ENCODE measurements at regions not wholly inside any gene's neighbourhood (a gene's known extent, or its start where the extent isn't known, plus 50 kb on each side); places are given as distances from the start of the nearest gene placed in this dataset.
A peak's percentile ranks its signal among the peaks of the same experiment; 100 is the strongest.
"Not testable (repeated sequence)": the region's sequence is repeated elsewhere in the genome, so short reads cannot be mapped to it uniquely, and the experiment has no call there.

GRCh38 chr15:20106026-20106425, 435.6 kb downstream of the GOLGA6L6 start:
- intact Hi-C loops (cut with DNase I) = no loop called here
- ATAC-seq (ENCODE audit: low FRiP score) = no peak
- WGBS, 2 donors = 71 to 72% methylated on average over 2 of the region's 2 CpGs
- H3K27ac ChIP-seq (ENCODE audit: low read depth in 1 of 2, low read length in 2 of 2) = no peak overlapping the region
- no peaks in the 10 kb centered on the region for H3K4me1 ChIP-seq (ENCODE audit: control insufficient read depth in 1 of 2, insufficient read depth in 2 of 2, low read length in 2 of 2)
- no peaks in the 10 kb centered on the region for H3K27me3 ChIP-seq (ENCODE audit: control insufficient read depth in 1 of 2, insufficient read depth in 2 of 2, low read length in 1 of 2)
- DNase-seq = peak; percentile 48 to 75
- H3K4me3 ChIP-seq (ENCODE audit: low read length in 2 of 2) = no peak overlapping the region
- H3K9me3 ChIP-seq (ENCODE audit: control insufficient read depth, low read length) = no peaks in the 10 kb centered on the region
- no peaks in the 10 kb centered on the region for H3K36me3 ChIP-seq (ENCODE audit: control insufficient read depth in 1 of 2, insufficient read depth in 2 of 2, low read length in 1 of 2)

GRCh38 chr15:20105011-20105990, 436.3 kb downstream of the GOLGA6L6 start:
- H3K4me1 ChIP-seq (ENCODE audit: control insufficient read depth in 1 of 2, insufficient read depth in 2 of 2, low read length in 2 of 2); ATAC-seq (ENCODE audit: low FRiP score); H3K27me3 ChIP-seq (ENCODE audit: control insufficient read depth in 1 of 2, insufficient read depth in 2 of 2, low read length in 1 of 2); H3K36me3 ChIP-seq (ENCODE audit: control insufficient read depth in 1 of 2, insufficient read depth in 2 of 2, low read length in 1 of 2); intact Hi-C loops (cut with DNase I); H3K9me3 ChIP-seq (ENCODE audit: control insufficient read depth, low read length); H3K27ac ChIP-seq (ENCODE audit: low read depth in 1 of 2, low read length in 2 of 2); H3K4me3 ChIP-seq (ENCODE audit: low read length in 2 of 2): not testable (repeated sequence)
- WGBS, 2 donors = 86 to 90% methylated on average over 2 of the region's 3 CpGs
- peak; percentile 44 to 61 for DNase-seq

GRCh38 chr15:20104551-20104950, 437.0 kb downstream of the GOLGA6L6 start:
- H3K4me1 ChIP-seq (ENCODE audit: control insufficient read depth in 1 of 2, insufficient read depth in 2 of 2, low read length in 2 of 2); H3K27ac ChIP-seq (ENCODE audit: low read depth in 1 of 2, low read length in 2 of 2); H3K36me3 ChIP-seq (ENCODE audit: control insufficient read depth in 1 of 2, insufficient read depth in 2 of 2, low read length in 1 of 2); H3K4me3 ChIP-seq (ENCODE audit: low read length in 2 of 2); ATAC-seq (ENCODE audit: low FRiP score); H3K9me3 ChIP-seq (ENCODE audit: control insufficient read depth, low read length); intact Hi-C loops (cut with DNase I); H3K27me3 ChIP-seq (ENCODE audit: control insufficient read depth in 1 of 2, insufficient read depth in 2 of 2, low read length in 1 of 2): not testable (repeated sequence)
- DNase-seq = peak; percentile 59 to 81
- WGBS, 2 donors = 79 to 83% methylated on average over 4 to 5 of the region's 6 CpGs

GRCh38 chr15:20102862-20103261, 438.7 kb downstream of the GOLGA6L6 start:
- H3K27ac ChIP-seq (ENCODE audit: low read depth in 1 of 2, low read length in 2 of 2); ATAC-seq (ENCODE audit: low FRiP score); H3K27me3 ChIP-seq (ENCODE audit: control insufficient read depth in 1 of 2, insufficient read depth in 2 of 2, low read length in 1 of 2); H3K4me1 ChIP-seq (ENCODE audit: control insufficient read depth in 1 of 2, insufficient read depth in 2 of 2, low read length in 2 of 2); H3K9me3 ChIP-seq (ENCODE audit: control insufficient read depth, low read length); H3K4me3 ChIP-seq (ENCODE audit: low read length in 2 of 2); H3K36me3 ChIP-seq (ENCODE audit: control insufficient read depth in 1 of 2, insufficient read depth in 2 of 2, low read length in 1 of 2); intact Hi-C loops (cut with DNase I): not testable (repeated sequence)
- 84 to 86% methylated on average over 4 to 5 of the region's 5 CpGs for WGBS, 2 donors
- DNase-seq = peak; percentile 76 to 87

- WGBS, 2 donors = 67 to 69% methylated on average over 1 of the region's 1 CpG
Observed at GRCh38 chr15:20102209-20102608, 439.4 kb downstream of the GOLGA6L6 start.

GRCh38 chr15:20101281-20101680, 440.3 kb downstream of the GOLGA6L6 start:
- WGBS, 2 donors = no CpG with 5 or more reads among the region's 3 CpGs
- H3K36me3 ChIP-seq (ENCODE audit: control insufficient read depth in 1 of 2, insufficient read depth in 2 of 2, low read length in 1 of 2); ATAC-seq (ENCODE audit: low FRiP score); H3K4me3 ChIP-seq (ENCODE audit: low read length in 2 of 2); intact Hi-C loops (cut with DNase I); H3K27ac ChIP-seq (ENCODE audit: low read depth in 1 of 2, low read length in 2 of 2); H3K9me3 ChIP-seq (ENCODE audit: control insufficient read depth, low read length); H3K4me1 ChIP-seq (ENCODE audit: control insufficient read depth in 1 of 2, insufficient read depth in 2 of 2, low read length in 2 of 2); H3K27me3 ChIP-seq (ENCODE audit: control insufficient read depth in 1 of 2, insufficient read depth in 2 of 2, low read length in 1 of 2); DNase-seq: not testable (repeated sequence)

More at GRCh38 chr15:20102209-20102608, 439.4 kb downstream of the GOLGA6L6 start:
- H3K27ac ChIP-seq (ENCODE audit: low read depth in 1 of 2, low read length in 2 of 2); H3K4me3 ChIP-seq (ENCODE audit: low read length in 2 of 2); H3K27me3 ChIP-seq (ENCODE audit: control insufficient read depth in 1 of 2, insufficient read depth in 2 of 2, low read length in 1 of 2); H3K4me1 ChIP-seq (ENCODE audit: control insufficient read depth in 1 of 2, insufficient read depth in 2 of 2, low read length in 2 of 2); intact Hi-C loops (cut with DNase I); H3K36me3 ChIP-seq (ENCODE audit: control insufficient read depth in 1 of 2, insufficient read depth in 2 of 2, low read length in 1 of 2); H3K9me3 ChIP-seq (ENCODE audit: control insufficient read depth, low read length); ATAC-seq (ENCODE audit: low FRiP score): not testable (repeated sequence)
- peak; percentile 67 to 82 for DNase-seq

GRCh38 chr15:20100604-20101270, 440.9 kb downstream of the GOLGA6L6 start:
- H3K4me1 ChIP-seq (ENCODE audit: control insufficient read depth in 1 of 2, insufficient read depth in 2 of 2, low read length in 2 of 2); ATAC-seq (ENCODE audit: low FRiP score); H3K27ac ChIP-seq (ENCODE audit: low read depth in 1 of 2, low read length in 2 of 2); H3K36me3 ChIP-seq (ENCODE audit: control insufficient read depth in 1 of 2, insufficient read depth in 2 of 2, low read length in 1 of 2); H3K4me3 ChIP-seq (ENCODE audit: low read length in 2 of 2); intact Hi-C loops (cut with DNase I); DNase-seq; H3K27me3 ChIP-seq (ENCODE audit: control insufficient read depth in 1 of 2, insufficient read depth in 2 of 2, low read length in 1 of 2); H3K9me3 ChIP-seq (ENCODE audit: control insufficient read depth, low read length): not testable (repeated sequence)
- WGBS, 2 donors = no CpG with 5 or more reads among the region's 8 CpGs

GRCh38 chr15:20095699-20096303, 445.8 kb downstream of the GOLGA6L6 start:
- 73 to 74% methylated on average over 2 to 5 of the region's 6 CpGs for WGBS, 2 donors
- not testable (repeated sequence) for ATAC-seq (ENCODE audit: low FRiP score)

More at GRCh38 chr15:20095699-20096303, 445.8 kb downstream of the GOLGA6L6 start:
- DNase-seq; H3K27ac ChIP-seq (ENCODE audit: low read depth in 1 of 2, low read length in 2 of 2); H3K4me3 ChIP-seq (ENCODE audit: low read length in 2 of 2); H3K9me3 ChIP-seq (ENCODE audit: control insufficient read depth, low read length); H3K36me3 ChIP-seq (ENCODE audit: control insufficient read depth in 1 of 2, insufficient read depth in 2 of 2, low read length in 1 of 2); intact Hi-C loops (cut with DNase I); H3K27me3 ChIP-seq (ENCODE audit: control insufficient read depth in 1 of 2, insufficient read depth in 2 of 2, low read length in 1 of 2); H3K4me1 ChIP-seq (ENCODE audit: control insufficient read depth in 1 of 2, insufficient read depth in 2 of 2, low read length in 2 of 2): not testable (repeated sequence)

All from aorta (tissue), 5 donors.